HG02798 (cell line): ENCODE measurements at regions not wholly inside any gene's neighbourhood (a gene's known extent, or its start where the extent isn't known, plus 50 kb on each side); places are given as distances from the start of the nearest gene placed in this dataset.

Experiments used
- ATAC-seq: cut with Tn5 transposase; IDR thresholded peaks from one replicate; pipeline ENCODE4 v1.9.1; 2021; ENCODE audit warnings: mild to moderate bottlenecking; ENCODE audit not compliant: unreplicated experiment, poor library complexity

GRCh38 chr4:121448231-121448630, 67.4 kb upstream of the QRFPR start:
- no peak for ATAC-seq

GRCh38 chr4:121439669-121440068, 58.9 kb upstream of the QRFPR start:
- no peak for ATAC-seq
